HG03558 (cell line): ENCODE measurements at regions not wholly inside any gene's neighbourhood (a gene's known extent, or its start where the extent isn't known, plus 50 kb on each side); places are given as distances from the start of the nearest gene placed in this dataset.

Experiments
- ATAC-seq: cut with Tn5 transposase; IDR thresholded peaks from one replicate; pipeline ENCODE4 v1.9.1; 2021; ENCODE audit warnings: moderate number of reproducible peaks; ENCODE audit not compliant: unreplicated experiment; ENCODE audit errors: extremely low read depth

GRCh38 chr7:117929237-117929636 is 56.0 kb upstream of the CTTNBP2 start:
- no peak for ATAC-seq

GRCh38 chr7:117931314-117931713 is 58.1 kb upstream of the CTTNBP2 start:
- ATAC-seq: no peak

- ATAC-seq: no peak
Measured at GRCh38 chr7:117937049-117937752, 64.0 kb upstream of the CTTNBP2 start.

- no peak for ATAC-seq
Measured at GRCh38 chr7:117937753-117938483, 64.7 kb upstream of the CTTNBP2 start.

DNA sequence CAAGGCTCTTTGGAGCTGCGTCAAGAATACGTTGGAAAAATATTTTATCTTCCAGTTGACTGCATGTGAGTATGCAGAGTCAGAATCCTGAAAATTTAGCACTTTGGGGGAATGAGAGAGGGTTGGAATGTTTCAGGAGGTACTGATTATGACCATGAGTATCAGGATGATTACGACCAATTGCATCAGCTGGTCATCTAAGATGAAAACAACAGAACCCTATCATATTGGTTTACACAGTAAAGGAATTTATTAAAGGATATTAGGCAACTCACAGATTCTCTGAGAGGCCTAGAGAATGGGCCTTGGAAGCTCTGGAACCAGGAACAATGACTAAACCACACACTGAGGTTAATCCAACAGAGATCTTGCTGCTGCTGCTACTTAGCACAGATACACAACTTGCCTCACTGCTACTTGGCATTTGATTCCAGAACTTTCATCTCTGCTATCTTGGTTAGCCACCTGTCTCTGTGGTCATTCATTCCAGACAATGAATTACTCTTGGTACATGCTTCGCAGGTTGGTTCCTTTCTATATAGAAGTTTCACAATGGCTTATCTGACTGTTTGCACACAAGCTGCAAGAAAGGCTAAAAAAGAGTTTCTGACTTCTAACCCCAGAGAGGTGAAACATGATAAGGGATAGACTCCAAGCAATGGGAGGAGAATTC is 68.0 kb upstream of the CTTNBP2 start:
- no peak for ATAC-seq

DNA sequence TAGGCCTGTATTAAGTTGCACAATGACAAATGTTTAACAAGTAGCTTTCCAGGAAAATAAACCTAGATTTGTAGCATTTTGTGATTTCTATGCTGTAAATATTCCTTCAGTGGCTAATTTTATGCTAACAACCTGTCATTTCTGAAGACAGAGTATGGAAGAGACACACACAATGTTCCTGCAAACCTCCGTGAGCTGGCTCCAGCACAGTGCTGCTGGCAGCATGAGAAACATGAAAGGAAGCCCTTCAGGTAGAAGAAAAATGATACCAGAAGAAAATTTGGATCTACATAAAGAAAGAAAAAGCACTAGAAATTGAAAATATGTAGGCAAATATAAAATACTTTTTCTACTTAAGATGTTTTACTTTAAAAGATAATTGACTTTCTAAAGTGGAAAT is 69.5 kb upstream of the CTTNBP2 start:
- no peak for ATAC-seq

DNA sequence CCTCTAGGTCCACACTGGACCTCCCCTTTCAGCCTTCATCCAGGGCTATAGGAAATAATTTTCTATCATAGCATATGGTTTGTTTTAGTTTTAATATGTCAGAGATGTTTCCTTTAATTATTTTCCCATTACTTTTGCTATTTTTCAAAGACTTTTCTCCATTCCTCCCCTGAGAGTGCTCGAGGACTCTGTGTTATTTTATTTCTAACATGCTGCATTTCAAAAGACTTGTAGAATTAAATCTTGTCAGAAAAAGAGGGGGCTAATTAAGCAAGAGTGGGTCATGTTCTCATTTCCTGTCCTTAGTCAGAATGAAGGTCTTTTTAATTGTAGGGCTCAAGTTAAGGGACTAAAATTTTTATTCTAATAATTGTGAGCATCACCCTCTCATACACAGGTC is 71.6 kb upstream of the CTTNBP2 start:
- ATAC-seq: no peak

DNA sequence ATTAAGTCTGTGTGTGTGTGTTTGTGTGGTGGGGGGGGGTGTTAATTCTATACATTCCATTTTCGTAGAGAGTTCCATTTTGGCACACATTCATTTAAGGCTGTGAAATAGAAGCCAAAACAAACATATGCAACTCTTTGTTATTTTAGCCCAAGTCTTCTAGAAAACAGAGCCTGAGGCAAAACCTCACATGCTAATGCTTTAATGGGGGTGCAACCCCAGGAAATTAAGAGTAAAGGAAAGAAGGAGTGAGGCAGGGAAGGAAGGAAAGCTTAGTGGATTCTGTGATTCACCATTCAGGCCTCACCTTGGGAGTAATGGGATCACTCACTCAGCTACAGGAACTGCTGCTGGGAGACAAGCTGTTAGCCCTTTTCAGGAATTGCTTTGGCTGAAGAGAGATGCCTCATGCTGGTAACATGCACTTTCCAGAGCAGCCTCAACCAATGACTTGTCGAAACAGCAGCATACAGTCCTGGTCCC is 73.0 kb upstream of the CTTNBP2 start:
- ATAC-seq: no peak

GRCh38 chr7:117949232-117949631 is 76.0 kb upstream of the CTTNBP2 start:
- no peak for ATAC-seq

GRCh38 chr7:117950601-117951260 is 77.5 kb upstream of the CTTNBP2 start:
- ATAC-seq: no peak

- ATAC-seq: no peak
Measured at GRCh38 chr7:117951285-117951684, 78.0 kb upstream of the CTTNBP2 start.

- ATAC-seq: no peak
Measured at GRCh38 chr7:117951691-117952280, 78.5 kb upstream of the CTTNBP2 start.

DNA sequence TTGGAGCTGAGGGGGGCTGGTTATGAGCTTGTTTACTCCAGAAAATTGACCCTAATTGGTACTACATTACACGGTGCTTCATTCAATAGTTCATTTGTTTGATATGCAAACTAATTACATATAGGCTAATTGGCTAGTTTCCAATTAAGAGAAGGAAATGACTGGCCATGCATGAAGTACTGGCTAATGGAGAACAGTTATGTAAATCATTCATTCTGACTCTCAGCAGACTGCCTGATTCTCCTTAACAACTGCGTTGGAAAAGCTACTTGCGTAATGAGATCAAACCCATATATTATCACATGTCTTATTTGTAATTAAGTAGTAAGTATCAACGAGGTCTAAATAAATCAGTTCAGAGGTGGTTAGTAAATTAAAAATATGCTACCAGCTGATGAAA is 81.8 kb upstream of the CTTNBP2 start:
- no peak for ATAC-seq

GRCh38 chr7:117960351-117960750 is 87.1 kb upstream of the CTTNBP2 start:
- no peak for ATAC-seq

DNA sequence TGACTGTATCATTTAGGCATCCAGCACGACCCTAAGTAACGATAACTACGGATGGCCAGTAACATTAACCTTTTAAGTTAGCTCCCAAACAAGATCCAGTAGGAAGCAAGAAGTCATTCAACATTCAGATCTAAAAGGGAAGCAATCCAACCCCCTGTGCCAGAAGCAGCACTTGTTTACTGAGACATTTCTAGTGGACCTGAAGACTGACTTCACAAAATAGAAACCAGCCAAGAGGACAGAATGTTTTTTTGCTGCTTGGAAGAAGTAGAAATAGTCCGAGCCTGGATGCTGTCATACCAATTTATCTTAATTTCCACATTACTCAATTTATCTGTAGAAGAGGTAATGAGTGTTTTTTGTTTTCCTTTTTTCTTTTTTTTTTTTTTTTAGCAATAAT is 88.0 kb upstream of the CTTNBP2 start:
- ATAC-seq: no peak

- no peak for ATAC-seq
Measured at GRCh38 chr7:117962366-117962994, 89.2 kb upstream of the CTTNBP2 start.

DNA sequence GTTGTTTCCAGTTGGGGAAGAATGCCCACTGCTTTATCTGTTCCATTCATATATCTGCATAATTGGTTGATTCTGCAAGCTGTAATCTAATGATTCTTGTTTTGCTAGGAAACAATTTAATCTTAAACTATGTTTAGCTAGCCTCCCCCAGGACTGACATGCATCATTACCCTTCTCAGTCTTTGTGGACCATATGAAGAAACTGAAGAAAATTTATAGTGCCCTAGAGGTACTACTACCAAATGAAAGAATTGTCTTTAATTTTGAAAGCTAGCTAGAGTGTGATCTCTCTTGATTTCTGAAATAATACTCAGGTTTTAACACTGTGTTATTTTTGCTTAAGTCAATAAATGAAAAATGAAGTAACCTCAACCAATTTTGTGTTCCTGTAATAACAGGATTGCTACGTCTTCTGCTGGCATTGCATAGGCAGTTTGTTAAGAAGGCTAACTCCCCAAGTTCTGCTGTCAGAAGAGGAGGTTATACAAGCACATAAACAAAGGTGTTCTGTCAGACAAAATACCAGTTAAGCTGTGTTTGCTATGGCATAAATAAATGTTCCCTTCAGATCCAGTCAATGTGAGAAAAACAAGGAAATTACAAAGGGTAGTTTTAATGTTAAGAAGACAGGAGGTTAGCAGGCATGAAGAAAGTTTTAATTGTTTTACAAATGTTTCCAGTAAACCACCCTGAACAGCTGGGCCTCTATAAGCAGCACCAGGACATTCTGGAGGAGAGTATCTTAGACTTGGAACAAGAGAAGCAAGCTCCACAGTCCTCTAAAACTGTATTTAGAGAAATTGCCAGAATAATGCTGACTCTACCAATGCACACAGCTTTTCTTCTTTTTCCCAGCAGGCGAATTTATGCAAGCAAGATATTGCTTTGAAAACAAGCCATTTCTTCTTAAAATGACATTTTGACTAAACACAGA is 90.3 kb upstream of the CTTNBP2 start:
- ATAC-seq: no peak

DNA sequence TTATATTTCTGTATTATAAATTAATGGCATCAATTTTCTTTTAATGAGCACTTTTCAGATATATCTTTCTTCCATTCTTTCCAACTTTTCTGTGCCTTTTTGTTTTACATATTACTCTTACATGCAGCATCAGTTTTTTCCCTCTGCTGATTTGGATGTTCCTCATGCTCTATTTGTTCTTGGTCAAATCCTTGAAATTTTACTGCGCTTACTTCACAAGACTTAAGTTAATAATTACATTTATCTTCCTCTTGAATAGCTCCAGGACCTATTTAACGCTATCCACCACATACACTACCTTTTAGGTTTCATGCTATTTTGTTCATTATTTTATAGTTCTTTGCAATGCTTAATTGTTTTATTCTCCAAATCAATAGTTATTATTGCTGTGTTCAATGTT is 97.6 kb upstream of the CTTNBP2 start:
- ATAC-seq: no peak
